IPS-20b (cell line): ENCODE measurements at regions not wholly inside any gene's neighbourhood (a gene's known extent, or its start where the extent isn't known, plus 50 kb on each side); places are given as distances from the start of the nearest gene placed in this dataset.

Source experiments
- H3K27ac ChIP-seq: one replicate; pipeline ENCODE4 v1.5.1; 2013; ENCODE audit warnings: low read length
- H3K27me3 ChIP-seq: 2 replicates; pipeline ENCODE4 v1.6.1; 2013; ENCODE audit warnings: mild to moderate bottlenecking, low read length, inconsistent platforms; ENCODE audit not compliant: insufficient read depth
- H3K36me3 ChIP-seq: 2 replicates; pipeline ENCODE4 v1.6.1; 2013; ENCODE audit warnings: low read depth, mild to moderate bottlenecking, inconsistent platforms, low read length, moderate library complexity; ENCODE audit not compliant: insufficient read depth
- H3K4me1 ChIP-seq: 2 replicates; pipeline ENCODE4 v1.6.1; 2013; ENCODE audit warnings: mild to moderate bottlenecking, control low read depth, inconsistent platforms, low read length, moderate library complexity; ENCODE audit not compliant: insufficient read depth
- H3K4me3 ChIP-seq: 2 replicates; pipeline ENCODE4 v1.5.1; 2013; ENCODE audit warnings: mild to moderate bottlenecking, low read length, inconsistent platforms
- H3K9ac ChIP-seq: 2 replicates; pipeline ENCODE4 v1.6.1; 2013; ENCODE audit warnings: low read depth, mild to moderate bottlenecking, inconsistent platforms, low read length, moderate library complexity
- H3K9me3 ChIP-seq: 2 replicates; pipeline ENCODE4 v1.6.1; 2013; ENCODE audit warnings: mild to moderate bottlenecking, low read depth, low read length, inconsistent platforms; ENCODE audit not compliant: insufficient read depth

DNA sequence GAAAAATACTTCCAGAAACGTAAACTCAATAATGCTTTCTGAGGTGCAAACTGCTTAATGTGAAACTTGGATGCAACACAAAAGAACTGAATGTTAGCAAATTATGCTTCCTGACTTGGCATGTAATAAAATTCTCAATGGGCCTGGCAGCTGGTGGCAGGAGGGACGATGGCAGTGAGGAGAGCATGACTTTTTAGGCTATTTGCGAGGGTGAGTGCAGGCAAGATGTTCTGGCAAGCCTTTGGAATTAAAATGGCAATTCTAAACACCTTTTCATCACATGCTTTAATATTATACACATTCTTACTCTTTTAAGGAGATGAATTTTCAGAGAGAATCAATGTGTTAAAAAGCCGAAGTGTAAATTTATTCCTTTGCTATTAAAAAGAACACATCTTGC, 224.8 kb upstream of the CDH4 start:
- Histone ChIP-seq H3K4me3 (no peak overlapping the region), H3K27me3 (peaks cover 24% of the 10 kb centered on the region; the same call in 1 of the 2 replicates), H3K9ac (no peak overlapping the region), H3K36me3 (no peaks in the 10 kb centered on the region), H3K9me3 (peaks cover 9% of the 10 kb centered on the region; the same call in 1 of the 2 replicates), H3K27ac (no peak overlapping the region), H3K4me1 (no peaks in the 10 kb centered on the region)

DNA sequence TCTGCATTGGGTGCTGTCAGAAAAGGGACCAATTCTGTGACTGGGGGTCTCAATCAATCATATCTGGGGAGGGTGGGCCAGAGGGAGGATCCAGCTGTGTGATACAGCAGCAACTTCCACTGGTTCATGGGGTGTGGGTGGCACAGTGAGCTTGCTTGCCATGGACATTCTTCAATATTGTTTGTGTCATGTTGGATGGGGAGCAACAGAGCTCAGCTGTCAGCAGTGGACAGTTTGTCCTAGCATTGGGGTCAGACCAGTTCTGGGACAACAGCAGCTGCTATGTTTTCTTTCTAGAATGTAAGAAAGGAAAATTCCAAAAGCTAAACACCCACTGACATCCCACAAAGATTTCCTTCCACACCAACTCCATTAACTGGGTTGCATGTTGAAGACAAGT, 221.9 kb upstream of the CDH4 start:
- Histone ChIP-seq H3K9me3 (peaks cover 9% of the 10 kb centered on the region; the same call in 1 of the 2 replicates), H3K4me3 (no peak overlapping the region), H3K9ac (no peak overlapping the region), H3K36me3 (no peaks in the 10 kb centered on the region), H3K27ac (no peak overlapping the region), H3K4me1 (no peaks in the 10 kb centered on the region), H3K27me3 (peaks cover 34% of the 10 kb centered on the region)

DNA sequence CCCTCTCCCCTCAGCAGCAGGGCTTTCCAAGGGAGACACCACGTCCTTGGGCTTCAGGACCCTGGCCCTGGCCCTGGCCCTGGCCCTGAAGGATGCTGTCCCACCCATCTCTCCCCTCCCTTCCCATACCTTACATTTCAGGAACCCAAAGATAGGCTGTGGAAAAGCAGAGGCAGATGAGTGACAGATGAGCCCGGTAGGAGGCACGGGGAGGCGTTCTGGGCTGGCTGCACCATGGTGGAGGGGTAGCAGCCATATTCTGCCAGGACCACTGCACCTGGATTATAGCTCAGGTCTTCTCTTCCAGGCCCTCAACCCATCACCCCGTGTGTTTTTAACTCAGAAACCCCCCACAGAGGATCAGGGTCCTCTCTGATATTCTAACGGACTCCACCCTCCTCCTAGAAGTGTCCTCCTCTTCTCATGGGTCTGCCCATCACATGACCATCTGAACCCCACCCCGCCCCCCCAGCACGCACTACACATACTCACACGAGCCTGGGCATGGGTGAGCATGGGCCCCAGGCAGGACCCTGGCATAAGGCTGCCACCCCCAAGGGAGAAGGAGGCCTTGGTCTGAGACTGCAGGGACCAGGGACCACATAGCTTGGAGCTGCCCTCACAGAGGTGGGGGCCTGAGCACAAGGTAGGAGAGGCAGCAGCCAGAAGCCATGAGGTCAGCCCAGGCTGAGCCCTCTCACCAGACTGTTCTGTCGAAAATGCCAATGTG, 220.8 kb upstream of the CDH4 start:
- H3K4me3 ChIP-seq, result no peak overlapping the region
- peaks cover 40% of the 10 kb centered on the region for H3K27me3 ChIP-seq
- no peaks in the 10 kb centered on the region for H3K36me3 ChIP-seq
- H3K27ac ChIP-seq, result no peak overlapping the region
- no peaks in the 10 kb centered on the region for H3K4me1 ChIP-seq
- no peak overlapping the region for H3K9ac ChIP-seq
- peaks cover 9% of the 10 kb centered on the region; the same call in 1 of the 2 replicates for H3K9me3 ChIP-seq

DNA sequence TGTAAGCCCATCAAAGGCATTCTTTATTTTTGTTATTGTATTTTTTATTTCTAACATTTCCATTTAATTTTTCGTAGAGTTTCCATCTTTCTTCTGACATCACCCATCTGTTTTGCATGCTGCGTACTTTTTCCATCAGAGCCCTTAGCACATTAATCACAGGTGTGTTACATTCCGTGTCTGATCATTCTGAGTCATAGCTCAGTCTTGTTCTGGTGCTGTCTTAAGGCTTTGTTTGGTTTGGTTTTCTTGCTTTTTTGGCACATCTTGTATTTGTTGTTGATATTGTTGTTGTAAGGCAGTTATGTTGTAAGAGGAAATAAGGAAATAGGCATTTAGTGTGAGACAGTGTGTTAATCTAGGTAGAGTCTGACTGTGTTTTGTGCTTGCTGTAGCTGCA, 214.6 kb upstream of the CDH4 start:
- H3K9ac ChIP-seq, result no peak overlapping the region
- no peaks in the 10 kb centered on the region for H3K4me1 ChIP-seq
- no peak overlapping the region for H3K4me3 ChIP-seq
- H3K9me3 ChIP-seq, result no peaks in the 10 kb centered on the region
- peaks cover 66% of the 10 kb centered on the region for H3K27me3 ChIP-seq
- no peak overlapping the region for H3K27ac ChIP-seq
- H3K36me3 ChIP-seq, result no peaks in the 10 kb centered on the region

DNA sequence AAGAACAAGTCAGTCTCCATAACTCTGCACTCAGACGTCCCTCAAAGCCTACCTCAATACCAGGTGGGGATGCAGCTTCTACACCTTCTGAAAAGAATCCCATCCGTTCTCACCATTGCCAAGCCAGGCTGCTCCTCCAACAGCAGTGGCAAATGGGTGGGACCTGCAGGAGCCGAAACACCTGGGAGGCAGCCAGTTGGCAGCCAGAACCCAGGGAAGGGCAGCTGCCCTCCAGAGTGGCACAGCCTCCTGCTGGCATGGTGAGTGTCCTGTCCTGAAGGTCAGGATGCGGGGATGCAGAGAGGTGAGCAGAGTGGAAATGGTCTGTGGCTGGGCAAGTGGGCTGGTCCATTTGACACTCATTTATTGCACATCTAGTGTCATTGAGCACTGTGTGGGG, 210.6 kb upstream of the CDH4 start:
- no peak overlapping the region for H3K27ac ChIP-seq
- no peak overlapping the region for H3K4me3 ChIP-seq
- no peaks in the 10 kb centered on the region for H3K9me3 ChIP-seq
- H3K9ac ChIP-seq, result no peak overlapping the region
- H3K4me1 ChIP-seq, result no peaks in the 10 kb centered on the region
- peaks cover 65% of the 10 kb centered on the region for H3K27me3 ChIP-seq
- no peaks in the 10 kb centered on the region for H3K36me3 ChIP-seq

DNA sequence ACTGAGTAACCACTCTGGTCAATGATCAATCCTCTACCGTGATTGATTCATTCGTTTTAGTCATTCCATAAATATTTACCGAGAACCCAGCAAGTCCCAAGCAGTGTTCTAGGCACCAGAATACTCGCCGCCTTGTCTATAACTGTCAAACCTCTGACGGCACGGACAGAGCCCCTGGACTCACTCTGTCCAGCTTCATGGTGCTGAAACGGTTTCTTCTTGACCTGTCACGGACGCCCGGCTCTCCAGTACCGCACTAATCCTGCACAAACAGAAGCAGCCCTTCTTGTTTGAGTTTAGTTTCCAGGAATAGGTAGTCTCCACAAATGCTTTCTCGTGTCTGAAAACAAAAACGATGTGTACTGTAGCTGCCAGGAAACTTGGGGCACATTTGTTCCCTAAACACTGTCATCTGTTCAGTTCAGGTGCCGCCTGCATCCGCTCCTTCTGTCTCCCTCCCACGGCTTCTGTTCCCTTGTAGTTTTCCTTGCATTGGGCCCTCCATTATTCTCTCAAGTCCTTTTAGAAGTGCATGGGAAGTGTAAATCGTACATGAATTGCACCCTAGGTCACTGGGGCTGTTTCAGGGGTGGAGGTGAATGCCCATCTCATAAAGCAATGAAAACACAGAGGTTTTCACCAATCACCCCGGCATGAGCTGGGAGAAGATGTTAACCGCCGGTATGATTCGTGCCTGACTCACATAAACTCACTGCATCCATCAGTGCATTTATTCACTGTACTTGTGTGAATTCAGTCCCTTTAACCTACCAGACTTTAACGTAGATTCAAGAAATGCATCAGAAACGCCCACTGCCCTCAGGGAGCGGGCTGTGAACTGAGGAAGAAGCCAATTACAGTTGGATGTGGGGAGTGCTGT, 209.3 kb upstream of the CDH4 start:
- Histone ChIP-seq H3K27me3 (peaks cover 74% of the 10 kb centered on the region), H3K27ac (no peak overlapping the region), H3K36me3 (no peaks in the 10 kb centered on the region), H3K9me3 (no peaks in the 10 kb centered on the region), H3K9ac (no peak overlapping the region), H3K4me3 (no peak overlapping the region), H3K4me1 (no peaks in the 10 kb centered on the region)

DNA sequence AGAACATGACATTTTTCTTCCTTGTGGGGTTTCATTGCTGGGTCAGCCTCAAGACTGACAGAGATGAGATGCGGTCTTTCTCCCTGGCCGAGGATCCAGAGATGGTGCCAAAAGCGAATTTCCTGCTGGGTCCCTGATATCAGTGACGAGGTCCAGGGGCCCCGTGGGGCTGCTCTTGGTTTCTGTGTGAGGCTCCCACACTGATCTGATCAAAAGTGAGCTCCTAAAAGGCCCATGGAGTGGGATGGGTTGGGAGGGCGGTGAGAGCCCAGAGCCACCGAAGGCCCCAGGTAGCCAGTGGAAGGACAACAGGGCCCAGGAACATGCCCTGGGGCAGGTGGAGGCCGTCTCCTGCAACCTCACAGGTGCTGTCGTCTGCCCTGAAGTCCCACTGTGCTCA, 208.4 kb upstream of the CDH4 start:
- H3K4me3 ChIP-seq, result no peak overlapping the region
- H3K4me1 ChIP-seq, result no peaks in the 10 kb centered on the region
- H3K27me3 ChIP-seq, result peaks cover 74% of the 10 kb centered on the region
- no peaks in the 10 kb centered on the region for H3K9me3 ChIP-seq
- H3K36me3 ChIP-seq, result no peaks in the 10 kb centered on the region
- no peak overlapping the region for H3K27ac ChIP-seq
- H3K9ac ChIP-seq, result no peak overlapping the region

DNA sequence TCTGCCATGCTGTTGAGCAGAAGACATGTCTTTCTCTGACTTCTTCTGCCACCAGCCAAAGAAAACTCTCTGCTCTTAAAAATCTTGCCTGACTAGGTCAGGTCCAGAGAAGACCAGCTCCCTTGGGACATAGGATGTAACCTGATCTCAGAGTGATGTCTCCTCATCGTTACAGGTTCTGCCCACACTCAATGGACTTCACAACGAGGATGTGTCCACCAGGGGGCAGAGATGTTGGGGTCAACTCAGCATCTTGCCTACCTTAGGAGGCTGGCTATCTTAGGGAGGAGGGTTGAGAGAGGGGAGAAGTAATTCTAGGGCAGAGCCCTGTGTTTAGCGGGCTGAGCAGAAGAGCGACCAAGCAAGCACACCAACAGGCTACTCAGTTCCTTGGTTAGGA, 207.6 kb upstream of the CDH4 start:
- Histone ChIP-seq H3K4me3 (no peak overlapping the region), H3K27ac (no peak overlapping the region), H3K27me3 (peaks cover 71% of the 10 kb centered on the region), H3K9ac (no peak overlapping the region), H3K36me3 (no peaks in the 10 kb centered on the region), H3K4me1 (no peaks in the 10 kb centered on the region), H3K9me3 (no peaks in the 10 kb centered on the region)

DNA sequence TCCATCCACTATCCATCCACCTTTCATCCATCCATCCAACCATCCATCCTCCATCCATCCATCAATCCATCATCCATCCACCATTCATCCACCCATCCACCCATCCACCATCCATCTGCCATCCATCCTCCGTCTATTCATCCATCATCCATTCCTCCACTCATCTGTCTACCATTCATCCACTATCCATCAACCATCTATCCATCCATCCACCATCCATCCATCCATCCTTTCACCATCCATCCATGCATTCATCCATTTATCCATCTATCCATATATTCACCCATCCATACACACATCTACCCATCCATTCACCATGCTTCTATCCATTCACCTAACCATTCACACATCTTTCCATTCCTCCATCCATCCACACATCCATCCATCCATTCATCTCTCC, 207.0 kb upstream of the CDH4 start:
- Histone ChIP-seq H3K4me3 (no peak overlapping the region), H3K36me3 (no peaks in the 10 kb centered on the region), H3K9ac (no peak overlapping the region), H3K9me3 (no peaks in the 10 kb centered on the region), H3K4me1 (no peaks in the 10 kb centered on the region), H3K27me3 (peaks cover 73% of the 10 kb centered on the region), H3K27ac (no peak overlapping the region)

DNA sequence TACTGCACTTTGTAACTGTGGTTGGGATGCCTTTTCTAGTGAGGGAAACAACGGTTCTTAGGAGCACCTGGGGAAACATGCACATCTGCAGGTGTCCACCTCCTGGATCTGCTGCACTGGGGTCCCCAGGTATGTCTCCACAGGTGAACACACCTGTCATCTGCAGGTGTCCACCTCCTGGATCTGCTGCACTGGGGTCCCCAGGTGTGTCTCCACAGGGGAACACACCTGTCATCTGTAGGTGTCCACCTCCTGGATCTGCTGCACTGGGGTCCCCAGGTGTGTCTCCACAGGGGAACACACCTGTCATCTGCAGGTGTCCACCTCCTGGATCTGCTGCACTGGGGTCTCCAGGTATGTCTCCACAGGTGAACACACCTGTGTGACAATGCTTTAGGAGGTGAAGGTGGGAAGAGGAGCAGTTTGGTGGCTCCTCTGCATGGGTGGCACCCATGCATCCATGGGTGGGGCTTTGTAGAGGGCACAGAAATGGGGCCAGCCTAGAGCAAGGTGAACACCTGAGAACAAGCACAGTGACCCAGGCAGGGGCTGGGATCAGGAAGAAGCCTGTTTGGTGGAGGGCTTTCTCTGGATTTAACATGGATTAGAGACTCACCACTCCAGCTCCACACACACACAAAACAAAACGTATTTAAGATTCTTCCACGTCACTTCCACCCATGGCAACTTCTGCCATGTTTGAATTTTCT, 206.0 kb upstream of the CDH4 start:
- Histone ChIP-seq H3K4me1 (no peaks in the 10 kb centered on the region), H3K27me3 (peaks cover 71% of the 10 kb centered on the region), H3K9me3 (no peaks in the 10 kb centered on the region), H3K27ac (no peak overlapping the region), H3K9ac (no peak overlapping the region), H3K4me3 (no peak overlapping the region), H3K36me3 (no peaks in the 10 kb centered on the region)

DNA sequence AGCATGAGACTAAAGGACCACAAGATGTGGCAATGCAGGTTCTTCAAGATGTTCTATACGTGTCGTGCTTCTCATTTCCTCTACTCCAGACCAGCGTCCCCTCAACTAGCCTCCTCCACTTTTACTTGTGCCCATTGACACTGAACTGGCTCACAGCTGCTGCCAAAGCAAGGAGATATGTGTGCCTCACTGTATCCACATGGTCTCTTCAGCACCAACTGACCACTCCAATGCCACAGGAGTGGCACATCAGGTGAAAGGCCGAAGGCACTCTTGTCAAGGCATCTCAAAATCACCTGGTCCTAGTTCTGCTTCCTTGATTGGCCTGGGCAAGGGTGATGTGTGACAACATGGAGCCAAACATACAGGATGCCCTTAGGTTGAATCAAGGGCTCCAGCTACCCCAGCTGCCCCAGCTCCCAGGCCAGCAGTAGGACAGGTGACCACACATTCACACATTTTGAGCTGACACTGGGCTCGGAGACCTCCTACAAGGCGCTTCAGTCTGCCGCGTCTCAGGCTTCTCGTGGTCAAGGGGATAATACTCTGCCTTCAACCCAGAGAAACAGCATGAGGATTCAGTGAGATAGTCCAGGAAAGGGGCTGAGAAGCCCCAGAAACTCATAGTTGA, 205.2 kb upstream of the CDH4 start:
- Histone ChIP-seq H3K4me3 (no peak overlapping the region), H3K27ac (no peak overlapping the region), H3K9ac (no peak overlapping the region), H3K27me3 (peaks cover 69% of the 10 kb centered on the region), H3K4me1 (no peaks in the 10 kb centered on the region), H3K9me3 (no peaks in the 10 kb centered on the region), H3K36me3 (no peaks in the 10 kb centered on the region)
